Neural crest cell (in vitro differentiated cells): ENCODE measurements at regions not wholly inside any gene's neighbourhood (a gene's known extent, or its start where the extent isn't known, plus 50 kb on each side); places are given as distances from the start of the nearest gene placed in this dataset.

Source experiments
- DNase-seq: peaks from one replicate; pipeline ENCODE4 v3.0.0; 2021; ENCODE audit warnings: low read depth, mixed read lengths, low spot score
- H3K27ac Mint-ChIP-seq: one replicate; pipeline ENCODE4 v1.8.0; 2021; ENCODE audit warnings: mild to moderate bottlenecking, mixed read lengths; ENCODE audit not compliant: unreplicated experiment
- H3K27me3 Mint-ChIP-seq: 2 replicates; pipeline ENCODE4 v1.8.0; 2021; ENCODE audit warnings: low read depth, mild to moderate bottlenecking, mixed read lengths
- H3K36me3 Mint-ChIP-seq: 2 replicates; pipeline ENCODE4 v1.8.0; 2021; ENCODE audit warnings: low read depth, mild to moderate bottlenecking, mixed read lengths
- H3K4me1 Mint-ChIP-seq: 2 replicates; pipeline ENCODE4 v1.8.0; 2021; ENCODE audit warnings: mixed read lengths
- H3K4me3 Mint-ChIP-seq: one replicate; pipeline ENCODE4 v1.8.0; 2021; ENCODE audit warnings: mild to moderate bottlenecking, mixed read lengths
- H3K9me3 Mint-ChIP-seq: 2 replicates; pipeline ENCODE4 v1.8.0; 2021; ENCODE audit warnings: mixed read lengths
- CTCF ChIP-seq: fragments of 200-600 bp; sonication (generic); conservative IDR thresholded peaks from 2 replicates; pipeline ENCODE4 v1.5.0; 2021; ENCODE audit warnings: antibody characterized with exemption, mild to moderate bottlenecking

- H3K36me3 Mint-ChIP-seq: no peaks in the 10 kb centered on the region
- no peak for TF ChIP-seq CTCF
- DNase-seq: no peak
- no peaks in the 10 kb centered on the region for H3K9me3 Mint-ChIP-seq
- peaks cover 2% of the 10 kb centered on the region for H3K4me1 Mint-ChIP-seq
- no peak overlapping the region for H3K4me3 Mint-ChIP-seq
- no peaks in the 10 kb centered on the region for H3K27me3 Mint-ChIP-seq
- no peak overlapping the region for H3K27ac Mint-ChIP-seq
Observed at GRCh38 chr9:17875886-17876285, 297.0 kb downstream of the SH3GL2 start.

- Mint-ChIP-seq H3K9me3 (no peaks in the 10 kb centered on the region), H3K36me3 (no peaks in the 10 kb centered on the region), H3K27me3 (no peaks in the 10 kb centered on the region), H3K4me1 (peaks cover 4% of the 10 kb centered on the region), H3K27ac (no peak overlapping the region), H3K4me3 (no peak overlapping the region)
- no peak for DNase-seq
- TF ChIP-seq CTCF: no peak
Observed at GRCh38 chr9:17876687-17877086, 297.8 kb downstream of the SH3GL2 start.

- H3K36me3 Mint-ChIP-seq: no peaks in the 10 kb centered on the region
- H3K27me3 Mint-ChIP-seq: no peaks in the 10 kb centered on the region
- no peak overlapping the region for H3K27ac Mint-ChIP-seq
- H3K4me3 Mint-ChIP-seq: no peak overlapping the region
- peaks cover 3% of the 10 kb centered on the region for H3K9me3 Mint-ChIP-seq
- DNase-seq: no peak
- TF ChIP-seq CTCF: no peak
- H3K4me1 Mint-ChIP-seq: peaks cover 4% of the 10 kb centered on the region
Observed at GRCh38 chr9:17878810-17879370, 300.0 kb downstream of the SH3GL2 start.

- Mint-ChIP-seq H3K27me3 (no peaks in the 10 kb centered on the region), H3K4me3 (no peak overlapping the region), H3K4me1 (peaks cover 4% of the 10 kb centered on the region), H3K36me3 (no peaks in the 10 kb centered on the region), H3K27ac (no peak overlapping the region), H3K9me3 (peaks cover 3% of the 10 kb centered on the region)
- no peak for DNase-seq
- TF ChIP-seq CTCF: no peak
Observed at GRCh38 chr9:17881371-17881770, 302.5 kb downstream of the SH3GL2 start.

- Mint-ChIP-seq H3K9me3 (peaks cover 3% of the 10 kb centered on the region), H3K4me1 (peaks cover 4% of the 10 kb centered on the region), H3K27ac (no peak overlapping the region), H3K4me3 (no peak overlapping the region), H3K27me3 (no peaks in the 10 kb centered on the region), H3K36me3 (no peaks in the 10 kb centered on the region)
- DNase-seq: no peak
- TF ChIP-seq CTCF: no peak
Observed at GRCh38 chr9:17882688-17883594, 304.1 kb downstream of the SH3GL2 start.
